Upper lobe of left lung (tissue), 4 donors: ENCODE measurements at regions not wholly inside any gene's neighbourhood (a gene's known extent, or its start where the extent isn't known, plus 50 kb on each side); places are given as distances from the start of the nearest gene placed in this dataset.

Experiments used
- CTCF ChIP-seq, 6 experiments: fragments of 450-650 bp in 4 of 6; fragments of 200-600 bp in 2 of 6; sonication (generic) in 2 of 6; IDR thresholded peaks; one replicate each; pipeline ENCODE4 v1.5.1; 2016 to 2019; ENCODE audit warnings: antibody characterized with exemption in 6 of 6
- EP300 ChIP-seq, 4 donors: sonication (generic); formaldehyde crosslinking; IDR thresholded peaks; one replicate each; pipeline ENCODE4 v1.5.1; 2017; ENCODE audit warnings: antibody characterized with exemption in 4 of 4, control low read depth in 2 of 4
- POLR2AphosphoS5 ChIP-seq, 2 donors: sonication (generic); formaldehyde crosslinking; IDR thresholded peaks; one replicate each; pipeline ENCODE4 v1.5.1; 2017; ENCODE audit warnings: antibody characterized with exemption in 2 of 2

DNA sequence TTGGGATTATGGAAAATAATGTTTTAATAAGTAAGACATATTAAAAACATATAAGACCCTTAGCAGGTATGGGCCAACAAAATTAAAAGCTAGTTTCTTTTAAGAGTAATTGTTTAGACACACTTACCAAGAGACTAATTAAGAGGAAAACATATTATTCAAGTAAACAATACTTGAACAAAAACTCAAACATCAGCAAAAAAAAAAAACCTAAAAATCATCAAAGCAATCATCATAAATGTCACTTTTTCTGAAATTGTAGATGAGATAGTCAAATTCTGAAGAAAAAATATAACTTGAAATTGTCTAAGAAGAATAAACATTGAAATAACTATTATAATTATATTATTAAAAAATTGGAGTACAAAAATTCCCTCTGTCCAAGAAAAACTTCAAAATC, 1318.2 kb downstream of the ZPLD1 start:
- TF ChIP-seq EP300 (IDR thresholded peaks at IDR 0.05): no peak
- TF ChIP-seq CTCF (IDR thresholded peaks at IDR 0.05): no peak
- no peak for TF ChIP-seq POLR2AphosphoS5 (IDR thresholded peaks at IDR 0.05)
